ENCODE measurements at regions not wholly inside any gene's neighbourhood (a gene's known extent, or its start where the extent isn't known, plus 50 kb on each side); places are given as distances from the start of the nearest gene placed in this dataset.

GRCh38 chr18:57267368-57267925, 84.9 kb upstream of the ST8SIA3 start:
- no peak for TF ChIP-seq REST (IDR thresholded peaks at IDR 0.05; ENCODE audit: insufficient replicate concordance, low read depth)
- H3K27ac ChIP-seq (replicated peaks): no peak overlapping the region
- no peak for DNase-seq (ENCODE audit: low read depth in 1 of 2, low spot score in 1 of 2)
- H3K4me3 ChIP-seq (replicated peaks; ENCODE audit: insufficient read depth, low read length): no peak overlapping the region
- H3K27me3 ChIP-seq (ENCODE audit: insufficient read depth, poor library complexity, severe bottlenecking): peaks cover 7% of the 10 kb centered on the region

GRCh38 chr18:57269756-57270155, 82.6 kb upstream of the ST8SIA3 start:
- TF ChIP-seq GABPA (IDR thresholded peaks at IDR 0.05; ENCODE audit: low read depth) (no peak), CTCF (IDR thresholded peaks at IDR 0.05; ENCODE audit: insufficient read depth, low read length) (no peak)
- Histone ChIP-seq H3K27ac (replicated peaks) (no peak overlapping the region), H3K27me3 (ENCODE audit: insufficient read depth, poor library complexity, severe bottlenecking) (peaks cover 20% of the 10 kb centered on the region), H3K4me3 (replicated peaks; ENCODE audit: insufficient read depth, low read length) (no peak overlapping the region)
- DNase-seq (ENCODE audit: low read depth in 1 of 2, low spot score in 1 of 2): no peak

GRCh38 chr18:57270156-57270555, 82.2 kb upstream of the ST8SIA3 start:
- Histone ChIP-seq H3K27ac (replicated peaks) (no peak overlapping the region), H3K4me3 (replicated peaks; ENCODE audit: insufficient read depth, low read length) (no peak overlapping the region)
- TF ChIP-seq SPI1 (IDR thresholded peaks at IDR 0.05; ENCODE audit: borderline replicate concordance, low read depth): no peak
- TF ChIP-seq GABPA (IDR thresholded peaks at IDR 0.05; ENCODE audit: low read depth): no peak
- no peak for TF ChIP-seq CTCF (IDR thresholded peaks at IDR 0.05; ENCODE audit: insufficient read depth, low read length)
- TF ChIP-seq REST (IDR thresholded peaks at IDR 0.05; ENCODE audit: insufficient replicate concordance, low read depth): no peak
- no peak for TF ChIP-seq POLR2AphosphoS5 (IDR thresholded peaks at IDR 0.05; ENCODE audit: low read depth)

GRCh38 chr18:57273194-57273593, 79.2 kb upstream of the ST8SIA3 start:
- Histone ChIP-seq H3K27ac (replicated peaks) (no peak overlapping the region), H3K27me3 (ENCODE audit: insufficient read depth, poor library complexity, severe bottlenecking) (peaks cover 18% of the 10 kb centered on the region), H3K4me3 (replicated peaks; ENCODE audit: insufficient read depth, low read length) (no peak overlapping the region)
- TF ChIP-seq SPI1 (IDR thresholded peaks at IDR 0.05; ENCODE audit: borderline replicate concordance, low read depth) (no peak), REST (IDR thresholded peaks at IDR 0.05; ENCODE audit: insufficient replicate concordance, low read depth) (no peak), GABPA (IDR thresholded peaks at IDR 0.05; ENCODE audit: low read depth) (no peak), CTCF (IDR thresholded peaks at IDR 0.05; ENCODE audit: insufficient read depth, low read length) (no peak), POLR2AphosphoS5 (IDR thresholded peaks at IDR 0.05; ENCODE audit: low read depth) (no peak)
- DNase-seq (ENCODE audit: low read depth in 1 of 2, low spot score in 1 of 2): no peak

More at GRCh38 chr18:57270156-57270555, 82.2 kb upstream of the ST8SIA3 start:
- peaks cover 20% of the 10 kb centered on the region for H3K27me3 ChIP-seq (ENCODE audit: insufficient read depth, poor library complexity, severe bottlenecking)
- no peak for DNase-seq (ENCODE audit: low read depth in 1 of 2, low spot score in 1 of 2)

All from HL-60 (cell line).